Mesodermal cell (in vitro differentiated cells): ENCODE measurements at regions not wholly inside any gene's neighbourhood (a gene's known extent, or its start where the extent isn't known, plus 50 kb on each side); places are given as distances from the start of the nearest gene placed in this dataset.
"Not testable (repeated sequence)": the region's sequence is repeated elsewhere in the genome, so short reads cannot be mapped to it uniquely, and the experiment has no call there.

Experiments
- H3K27ac ChIP-seq: 2 replicates; pipeline ENCODE4 v1.7.0; 2013; ENCODE audit warnings: mild to moderate bottlenecking, low read depth, low read length, moderate library complexity; ENCODE audit not compliant: severe bottlenecking
- H3K36me3 ChIP-seq: 2 replicates; pipeline ENCODE4 v1.7.1; 2013; ENCODE audit warnings: mild to moderate bottlenecking, low read length, moderate library complexity; ENCODE audit not compliant: control insufficient read depth, insufficient read depth
- H3K4me1 ChIP-seq: one replicate; pipeline ENCODE4 v1.7.1; 2013; ENCODE audit warnings: mild to moderate bottlenecking, low read length; ENCODE audit not compliant: insufficient read depth, control insufficient read depth, poor library complexity, severe bottlenecking
- H3K4me3 ChIP-seq: 2 replicates; pipeline ENCODE4 v1.7.0; 2013; ENCODE audit warnings: low read length, control low read depth, mild to moderate bottlenecking; ENCODE audit not compliant: insufficient read depth, poor library complexity, severe bottlenecking; ENCODE audit errors: extremely low read depth
- H3K9me3 ChIP-seq: 2 replicates; pipeline ENCODE4 v1.7.1; 2013; ENCODE audit warnings: mild to moderate bottlenecking, low read length, moderate library complexity; ENCODE audit not compliant: control insufficient read depth
- WGBS, 2 experiments: methylation state at CpG; one replicate each; pipeline ENCODE4 v1.1.5; 2013; ENCODE audit warnings: missing lambda C conversion rate in 2 of 2; ENCODE audit not compliant: insufficient coverage in 2 of 2; 5-methylcytosine and 5-hydroxymethylcytosine counted together

DNA sequence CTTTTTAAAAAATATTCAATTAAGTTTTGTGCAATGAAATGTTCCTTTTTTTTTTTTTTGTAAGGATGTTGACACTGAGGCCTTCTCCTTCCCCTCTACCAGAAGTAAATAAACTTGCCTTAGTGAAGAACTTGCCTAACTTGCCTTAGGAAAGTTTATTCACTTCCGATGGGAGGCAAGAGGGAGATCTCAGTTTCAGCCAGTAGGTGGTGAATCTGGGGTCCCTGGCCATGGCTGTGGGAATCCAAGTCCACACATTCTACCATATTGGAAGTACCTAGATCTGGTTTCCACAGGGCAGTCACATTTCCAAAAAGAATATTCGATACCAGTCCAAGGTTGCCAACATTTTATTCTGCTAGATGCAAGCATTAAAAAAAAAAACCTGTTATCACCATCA is 270.9 kb downstream of the CCSER2 start:
- Histone ChIP-seq H3K9me3 (peaks cover 8% of the 10 kb centered on the region), H3K27ac (no peak overlapping the region), H3K4me1 (no peaks in the 10 kb centered on the region), H3K4me3 (no peak overlapping the region), H3K36me3 (no peaks in the 10 kb centered on the region)
- WGBS, 2 experiments: 88 to 91% methylated on average over 1 of the region's 2 CpGs

DNA sequence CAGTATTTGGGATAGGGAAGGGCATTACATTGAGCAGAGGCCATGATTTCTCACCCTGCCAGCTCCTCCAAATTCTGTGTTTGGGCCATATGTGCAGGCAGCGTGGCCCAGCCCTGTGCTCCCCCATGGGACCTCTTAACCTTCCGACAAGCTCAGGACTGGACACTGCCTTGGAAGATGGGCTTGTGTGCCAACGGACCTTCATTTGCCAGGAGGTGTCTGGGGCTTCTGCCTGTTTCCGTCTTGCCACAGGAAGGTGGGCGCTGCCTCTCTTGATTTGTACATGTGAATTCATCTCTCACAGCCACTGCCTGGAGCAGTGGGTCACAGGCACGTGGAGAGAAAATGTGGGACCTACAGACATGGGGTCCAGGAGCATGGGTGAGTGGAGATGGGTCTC is 272.6 kb downstream of the CCSER2 start:
- Histone ChIP-seq H3K9me3 (peaks cover 8% of the 10 kb centered on the region), H3K27ac (no peak overlapping the region), H3K36me3 (no peaks in the 10 kb centered on the region), H3K4me1 (no peaks in the 10 kb centered on the region), H3K4me3 (no peak overlapping the region)
- 91 to 94% methylated on average over 5 to 6 of the region's 6 CpGs for WGBS, 2 experiments

DNA sequence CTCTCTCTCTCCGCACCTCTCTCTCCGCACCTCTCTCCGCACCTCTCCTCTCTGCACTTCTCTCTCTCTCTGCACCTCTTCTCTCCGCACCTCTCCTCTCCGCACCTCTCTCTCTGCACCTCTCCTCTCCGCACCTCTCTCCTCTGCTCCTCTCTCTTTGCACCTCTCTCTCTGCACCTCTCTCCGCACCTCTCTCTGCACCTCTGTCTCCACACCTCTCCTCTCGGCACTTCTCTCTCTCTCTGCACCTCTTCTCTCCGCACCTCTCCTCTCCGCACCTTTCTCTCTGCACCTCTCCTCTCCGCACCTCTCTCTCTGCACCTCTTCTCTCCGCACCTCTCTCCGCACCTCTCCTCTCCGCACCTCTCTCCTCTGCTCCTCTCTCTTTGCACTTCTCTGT is 274.2 kb downstream of the CCSER2 start:
- not testable (repeated sequence) for H3K9me3 ChIP-seq, H3K4me3 ChIP-seq, H3K4me1 ChIP-seq, H3K36me3 ChIP-seq, H3K27ac ChIP-seq
- WGBS, 2 experiments: 50 to 56% methylated on average over 14 of the region's 14 CpGs

DNA sequence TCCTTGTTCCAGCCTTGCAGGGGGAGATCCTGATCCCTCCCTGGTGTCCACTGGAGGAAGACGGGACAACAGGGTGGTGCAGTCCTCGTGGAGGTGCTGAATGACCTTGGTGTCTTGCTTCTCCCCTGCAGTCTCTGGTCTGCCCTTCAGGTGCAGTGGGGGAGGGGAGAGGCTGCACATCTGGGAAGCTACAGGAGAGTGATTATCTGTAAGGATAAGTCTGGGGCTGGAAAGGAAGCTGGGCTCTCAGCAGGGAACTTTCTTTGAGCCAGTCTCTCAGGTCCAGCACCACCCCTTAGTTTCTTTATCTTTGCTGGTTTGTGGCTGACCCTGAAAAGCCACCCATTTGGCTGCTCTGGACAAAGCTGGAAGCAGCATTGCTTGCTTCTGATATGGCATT is 275.6 kb downstream of the CCSER2 start:
- H3K4me3 ChIP-seq: no peak overlapping the region
- no peaks in the 10 kb centered on the region for H3K36me3 ChIP-seq
- H3K9me3 ChIP-seq: no peaks in the 10 kb centered on the region
- H3K4me1 ChIP-seq: no peaks in the 10 kb centered on the region
- 100% methylated on average over 1 of the region's 2 CpGs; no CpG with 5 or more reads in 1 of the 2 experiments for WGBS, 2 experiments
- no peak overlapping the region for H3K27ac ChIP-seq

DNA sequence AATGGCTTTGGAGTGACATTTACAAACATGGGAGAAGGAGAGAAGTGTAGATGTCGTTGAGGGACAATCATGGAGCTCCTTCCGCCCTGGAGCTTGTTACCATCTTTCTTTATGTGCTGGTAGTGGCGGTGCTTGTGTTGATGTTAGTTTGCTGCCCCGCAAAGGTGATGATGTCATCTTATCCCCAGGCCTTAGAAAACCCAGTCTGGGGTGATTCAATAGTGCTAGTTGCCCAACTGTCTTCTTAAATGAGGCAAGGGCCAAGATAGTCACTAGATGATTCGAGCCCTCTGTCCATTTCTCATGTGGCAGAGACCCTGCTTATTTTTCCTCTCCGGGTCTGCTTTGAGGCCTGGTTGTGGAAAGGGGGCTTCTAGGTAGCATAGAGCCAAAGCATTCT is 277.4 kb downstream of the CCSER2 start:
- Histone ChIP-seq H3K36me3 (no peaks in the 10 kb centered on the region), H3K4me3 (no peak overlapping the region), H3K4me1 (no peaks in the 10 kb centered on the region), H3K27ac (no peak overlapping the region), H3K9me3 (no peaks in the 10 kb centered on the region)
- 88 to 97% methylated on average over 5 to 6 of the region's 6 CpGs for WGBS, 2 experiments

DNA sequence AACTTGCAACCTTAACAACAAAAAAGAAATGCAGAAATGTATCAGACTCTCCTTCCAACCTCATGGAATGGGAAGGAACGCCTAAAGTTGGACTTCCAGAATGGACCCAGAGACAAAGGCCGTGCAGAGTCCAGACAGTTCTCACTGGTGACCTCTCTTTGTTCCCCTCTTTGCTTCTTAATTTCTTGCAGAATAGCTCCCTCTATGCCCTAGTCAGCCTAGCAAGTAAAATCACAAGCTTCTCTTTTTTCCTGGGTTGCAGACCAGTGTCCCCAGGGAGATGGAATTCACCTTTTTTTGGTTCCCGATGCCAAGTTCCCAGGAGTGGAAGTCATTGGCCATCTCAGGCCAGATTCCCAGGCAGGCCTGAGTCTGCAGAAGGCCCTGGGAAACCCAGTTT is 278.0 kb downstream of the CCSER2 start:
- Histone ChIP-seq H3K4me3 (no peak overlapping the region), H3K4me1 (no peaks in the 10 kb centered on the region), H3K27ac (no peak overlapping the region), H3K36me3 (no peaks in the 10 kb centered on the region), H3K9me3 (no peaks in the 10 kb centered on the region)
- 68 to 79% methylated on average over 3 of the region's 3 CpGs for WGBS, 2 experiments

DNA sequence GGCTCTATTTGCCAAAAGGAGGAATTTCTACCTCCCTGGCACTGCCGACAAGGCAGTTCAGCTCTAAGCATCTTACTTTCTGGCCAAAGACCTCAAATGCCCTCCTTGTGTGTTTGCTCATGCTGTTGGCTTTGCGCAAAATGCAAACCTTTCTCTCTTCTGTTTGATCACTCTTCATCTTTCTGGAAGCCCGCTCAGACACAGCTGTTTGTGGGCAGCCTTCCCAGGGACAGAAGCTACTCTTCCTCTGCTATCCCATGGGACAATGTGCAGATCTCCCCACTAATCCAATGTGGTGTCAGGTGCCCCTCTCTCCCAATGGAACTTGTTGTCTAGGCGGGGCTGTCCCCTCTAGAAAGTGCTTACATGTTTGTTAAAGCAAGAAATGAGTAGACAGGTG is 278.7 kb downstream of the CCSER2 start:
- WGBS, 2 experiments: 93 to 95% methylated on average over 3 of the region's 4 CpGs
- no peaks in the 10 kb centered on the region for H3K4me1 ChIP-seq
- no peaks in the 10 kb centered on the region for H3K9me3 ChIP-seq
- no peaks in the 10 kb centered on the region for H3K36me3 ChIP-seq
- no peak overlapping the region for H3K27ac ChIP-seq
- no peak overlapping the region for H3K4me3 ChIP-seq

DNA sequence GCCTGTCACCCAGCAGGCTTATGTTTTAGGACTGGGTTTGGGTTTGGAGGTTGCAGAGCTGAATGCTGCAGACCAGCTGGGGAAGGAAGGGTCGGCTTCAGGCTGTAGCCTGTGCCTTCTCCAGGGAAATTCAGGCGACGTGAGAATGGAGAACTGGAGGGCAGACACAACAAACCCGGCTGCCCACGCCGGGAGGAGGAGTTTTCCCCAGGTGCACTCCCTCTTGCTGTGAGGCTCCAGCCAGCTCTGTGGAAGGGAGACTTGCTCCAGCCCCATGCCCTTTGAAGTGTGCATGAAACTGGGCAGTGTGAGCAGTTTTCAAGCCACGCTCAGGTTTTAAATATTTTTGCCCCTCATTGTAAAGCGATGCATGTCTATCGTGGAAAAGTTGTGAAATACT is 279.1 kb downstream of the CCSER2 start:
- H3K4me3 ChIP-seq: no peak overlapping the region
- WGBS, 2 experiments: 50 to 55% methylated on average over 8 to 9 of the region's 9 CpGs
- no peak overlapping the region for H3K27ac ChIP-seq
- no peaks in the 10 kb centered on the region for H3K4me1 ChIP-seq
- no peaks in the 10 kb centered on the region for H3K36me3 ChIP-seq
- no peaks in the 10 kb centered on the region for H3K9me3 ChIP-seq

DNA sequence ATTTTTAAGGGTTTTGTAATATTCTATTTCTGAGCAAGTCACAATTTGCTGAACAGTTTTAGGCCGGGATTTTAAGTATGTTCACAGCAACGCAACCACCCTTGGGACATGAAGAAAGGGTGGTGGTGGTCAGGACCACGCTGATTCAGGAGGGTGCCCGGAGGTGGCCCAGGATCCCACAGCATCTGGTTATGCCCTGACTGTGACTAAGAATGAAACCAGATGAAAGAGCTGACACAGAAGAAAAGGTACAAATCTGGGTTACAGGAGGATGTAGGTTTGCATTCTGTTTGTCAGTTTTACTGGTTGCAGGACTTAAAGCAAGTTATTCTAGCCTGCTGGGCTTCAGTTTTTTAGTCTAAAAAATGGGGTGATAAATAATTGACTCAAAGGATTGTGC is 279.7 kb downstream of the CCSER2 start:
- Histone ChIP-seq H3K4me3 (no peak overlapping the region), H3K9me3 (no peaks in the 10 kb centered on the region), H3K36me3 (no peaks in the 10 kb centered on the region), H3K4me1 (no peaks in the 10 kb centered on the region), H3K27ac (no peak overlapping the region)
- 89 to 90% methylated on average over 3 to 4 of the region's 4 CpGs for WGBS, 2 experiments

DNA sequence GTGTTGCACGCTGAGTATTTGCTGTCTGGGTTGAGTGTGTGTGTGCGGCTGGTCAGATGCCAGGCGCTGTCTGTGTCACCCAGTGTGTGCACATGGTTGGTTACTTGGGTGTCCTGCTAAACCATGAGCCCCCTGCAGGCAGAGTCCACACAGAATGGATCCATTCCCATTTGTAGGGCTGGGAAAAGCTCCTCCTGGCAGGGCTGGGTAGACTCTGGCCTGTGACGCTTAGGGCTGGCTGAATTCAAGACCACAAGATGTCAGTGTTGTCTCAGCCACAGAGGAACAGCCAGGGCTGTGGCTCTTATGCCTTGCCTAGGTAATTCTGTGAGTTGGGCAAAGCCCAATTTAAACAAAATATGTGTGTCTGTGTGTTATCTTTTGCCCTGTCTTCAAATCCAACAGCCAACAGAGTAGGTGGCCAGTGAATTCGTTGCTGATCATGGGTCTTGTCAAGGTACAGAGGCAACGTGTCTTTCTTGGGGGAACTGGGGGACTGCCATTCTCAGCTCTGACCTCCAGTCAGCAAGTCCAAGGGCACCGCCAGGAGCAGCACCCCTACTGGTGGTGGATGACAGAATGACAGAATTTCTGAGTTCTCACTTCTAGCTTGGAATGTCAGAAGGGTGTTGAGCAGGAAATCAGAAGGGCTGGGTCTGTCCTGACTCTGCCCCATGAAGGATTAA is 285.1 kb downstream of the CCSER2 start:
- Histone ChIP-seq H3K4me3 (no peak overlapping the region), H3K9me3 (no peaks in the 10 kb centered on the region), H3K27ac (no peak overlapping the region), H3K36me3 (no peaks in the 10 kb centered on the region), H3K4me1 (no peaks in the 10 kb centered on the region)
- 42 to 49% methylated on average over 6 of the region's 7 CpGs for WGBS, 2 experiments

DNA sequence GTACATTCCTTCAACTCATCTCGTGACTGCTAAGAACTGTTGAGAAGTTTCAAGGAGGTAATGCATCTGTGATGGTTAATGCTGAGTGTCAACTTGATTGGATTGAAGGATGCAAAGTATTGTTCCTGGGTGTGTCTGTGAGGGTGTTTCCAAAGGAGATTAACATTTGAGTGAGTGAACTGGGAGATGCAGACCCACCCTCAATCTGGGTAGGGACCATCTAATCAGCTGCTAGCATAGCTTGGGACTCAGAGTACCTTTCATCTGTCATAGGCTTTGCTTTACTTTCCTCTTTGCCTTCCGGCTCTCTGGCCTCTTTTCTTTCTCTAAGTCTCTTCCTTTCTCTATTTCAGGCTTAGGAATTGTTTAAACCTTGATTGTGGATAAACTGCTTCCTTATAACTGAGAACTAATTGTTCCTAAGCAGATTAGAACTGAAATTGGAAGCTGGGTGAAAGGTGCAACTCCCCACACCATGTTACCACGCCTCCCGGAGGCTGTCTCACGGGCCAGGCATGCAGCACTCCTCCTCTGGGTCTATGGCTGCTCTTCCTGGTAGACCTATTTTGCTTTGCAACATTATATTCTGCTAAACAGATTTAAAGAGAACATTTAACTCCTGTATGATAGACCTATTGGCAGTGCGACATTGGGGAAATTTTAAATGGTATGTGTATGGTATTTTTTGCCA is 298.2 kb downstream of the CCSER2 start:
- Histone ChIP-seq H3K4me1 (no peaks in the 10 kb centered on the region), H3K9me3 (no peaks in the 10 kb centered on the region), H3K36me3 (no peaks in the 10 kb centered on the region), H3K27ac (no peak overlapping the region), H3K4me3 (no peak overlapping the region)
- WGBS, 2 experiments: 78 to 92% methylated on average over 1 to 2 of the region's 6 CpGs
